ENCODE measurements at regions not wholly inside any gene's neighbourhood (a gene's known extent, or its start where the extent isn't known, plus 50 kb on each side); places are given as distances from the start of the nearest gene placed in this dataset.

GRCh38 chr13:74273581-74273980 lies 139.4 kb upstream of the KLF12 start:
- no peak overlapping the region for H3K56ac ChIP-seq (replicated peaks; ENCODE audit: insufficient read length, low read depth, low read length)
- H2BK15ac ChIP-seq (ENCODE audit: low read length): no peak overlapping the region
- no peaks in the 10 kb centered on the region for H3K27me3 ChIP-seq (replicated peaks in 1 of 4; ENCODE audit: control insufficient read depth in 3 of 4, extremely low read depth in 1 of 4, insufficient read depth in 3 of 4, low read length in 3 of 4)
- CTCF ChIA-PET (ENCODE audit: partially characterized antibody): interaction anchor here (0.6 to 2.5 kb wide), 2 partner anchors 13 to 521 kb away, joined by 4 to 9 read pairs; no protein-coding TSS in a partner anchor
- no peak overlapping the region for H3K9ac ChIP-seq (replicated peaks in 1 of 4; ENCODE audit: extremely low read depth in 1 of 4, low read depth in 3 of 4, low read length in 3 of 4)
- 79% methylated on average over 1 of the region's 1 CpG; no CpG with 5 or more reads in 1 of the 2 experiments for WGBS, 2 experiments (ENCODE audit: extremely low coverage in 1 of 2, insufficient coverage in 1 of 2, insufficient read length in 1 of 2, insufficient replicate concordance in 2 of 2, low coverage in 1 of 2, low lambda C conversion rate in 2 of 2, missing lambda C conversion rate in 1 of 2)
- H3K4ac ChIP-seq (replicated peaks; ENCODE audit: insufficient read length, low read depth, low read length): no peak overlapping the region
- no peak overlapping the region for H2BK20ac ChIP-seq (ENCODE audit: low read length)
- no peaks in the 10 kb centered on the region for H4K20me1 ChIP-seq (replicated peaks in 1 of 2; ENCODE audit: control insufficient read depth in 1 of 2, insufficient read depth in 2 of 2, low read length in 2 of 2)
- H3K79me2 ChIP-seq (ENCODE audit: control insufficient read depth in 1 of 2, insufficient read depth in 2 of 2, low read length in 2 of 2): no peaks in the 10 kb centered on the region
- no peak for TF ChIP-seq ASH2L (IDR thresholded peaks at IDR 0.05; ENCODE audit: low read length)
- no peak for TF ChIP-seq CHD2 (IDR thresholded peaks at IDR 0.05; ENCODE audit: low read length)
- no peak for TF ChIP-seq MAX (IDR thresholded peaks at IDR 0.05)
- no peak for TF ChIP-seq EP300 (IDR thresholded peaks at IDR 0.05; ENCODE audit: borderline replicate concordance in 1 of 2, low read depth in 2 of 2, low read length in 2 of 2)
- no peak for TF ChIP-seq BRCA1 (IDR thresholded peaks at IDR 0.05; ENCODE audit: low read depth, low read length)
- no peak for TF ChIP-seq POLR2A (IDR thresholded peaks at IDR 0.05; ENCODE audit: control extremely low read depth in 1 of 2, low read depth in 2 of 2, low read length in 2 of 2)
- no peak for TF ChIP-seq BCL11A (IDR thresholded peaks at IDR 0.05; ENCODE audit: low read depth in 2 of 2, low read length in 2 of 2)
- TF ChIP-seq SP2 (IDR thresholded peaks at IDR 0.05; ENCODE audit: low read length): no peak
- TF ChIP-seq EGR1 (IDR thresholded peaks at IDR 0.05; ENCODE audit: borderline replicate concordance, low read depth, low read length): no peak
- no peak for TF ChIP-seq SIN3A (conservative IDR thresholded peaks at IDR 0.05 in 1 of 2, IDR thresholded peaks at IDR 0.05 in 1 of 2; ENCODE audit: low read depth in 1 of 2, low read length in 2 of 2)
- TF ChIP-seq SP1 (IDR thresholded peaks at IDR 0.05; ENCODE audit: low read depth, low read length): no peak
- TF ChIP-seq RFX5 (IDR thresholded peaks at IDR 0.05; ENCODE audit: borderline replicate concordance, low read depth, low read length): no peak
- no peak for TF ChIP-seq HDAC2 (IDR thresholded peaks at IDR 0.05; ENCODE audit: borderline replicate concordance in 1 of 2, low read depth in 2 of 2, low read length in 2 of 2)
- H2AFZ ChIP-seq (ENCODE audit: low read length): no peak overlapping the region
- no peaks in the 10 kb centered on the region for H3K4me1 ChIP-seq (replicated peaks in 1 of 4; ENCODE audit: control insufficient read depth in 3 of 4, insufficient read depth in 4 of 4, low read length in 3 of 4)
- POLR2A ChIA-PET (ENCODE audit: partially characterized antibody): no interaction called here
- H2AK5ac ChIP-seq (ENCODE audit: low read depth, low read length): no peak overlapping the region
- H4K8ac ChIP-seq (ENCODE audit: extremely low read depth, insufficient read depth, low read length): no peak overlapping the region
- H3K14ac ChIP-seq (ENCODE audit: insufficient read length): no peak overlapping the region
- H2BK5ac ChIP-seq (ENCODE audit: low read depth, low read length): no peak overlapping the region
- no peak overlapping the region for H3K4me3 ChIP-seq (ENCODE audit: extremely low read depth in 1 of 4, insufficient read depth in 2 of 4, low read depth in 3 of 4, low read length in 4 of 4)
- no peaks in the 10 kb centered on the region for H3K23me2 ChIP-seq (ENCODE audit: low read depth, low read length)
- DNase-seq (ENCODE audit: low read depth in 1 of 2, low spot score in 2 of 2): no peak
- H4K5ac ChIP-seq (ENCODE audit: insufficient read length, low read depth, low read length): no peak overlapping the region
- H2BK120ac ChIP-seq (replicated peaks; ENCODE audit: low read depth, low read length): no peak overlapping the region
- H3K23ac ChIP-seq (ENCODE audit: insufficient read length): no peak overlapping the region
- no peak for FAIRE-seq
- no peak overlapping the region for H3K27ac ChIP-seq (ENCODE audit: low read depth, low read length)
- H3K79me1 ChIP-seq (ENCODE audit: low read depth, low read length): no peaks in the 10 kb centered on the region
- peaks cover 4 to 6% of the 10 kb centered on the region in 2 experiments; a peak in 2 of 4 replicates for H3K9me3 ChIP-seq (ENCODE audit: insufficient read depth in 2 of 2, low read depth in 1 of 2, low read length in 1 of 2)
- no peak overlapping the region for H3K4me2 ChIP-seq (ENCODE audit: insufficient read depth in 1 of 2, low read depth in 2 of 2, low read length in 2 of 2)
- no peaks in the 10 kb centered on the region; a peak in 1 of 8 replicates for H3K36me3 ChIP-seq (ENCODE audit: control insufficient read depth in 2 of 4, insufficient read depth in 4 of 4, low read length in 3 of 4)
- no peak overlapping the region for H3K18ac ChIP-seq (ENCODE audit: extremely low read depth, low read length)
- no peak overlapping the region for H2BK12ac ChIP-seq (ENCODE audit: low read depth, low read length)
- H4K91ac ChIP-seq (replicated peaks; ENCODE audit: insufficient read length, low read length): no peak overlapping the region
